GM21723 (cell line): ENCODE measurements at regions not wholly inside any gene's neighbourhood (a gene's known extent, or its start where the extent isn't known, plus 50 kb on each side); places are given as distances from the start of the nearest gene placed in this dataset.
"Not testable (repeated sequence)": the region's sequence is repeated elsewhere in the genome, so short reads cannot be mapped to it uniquely, and the experiment has no call there.

Experiments used
- ATAC-seq: cut with Tn5 transposase; IDR thresholded peaks from one replicate; pipeline ENCODE4 v1.9.1; 2021; ENCODE audit warnings: mild to moderate bottlenecking, moderate library complexity; ENCODE audit not compliant: unreplicated experiment

GRCh38 chr15:20473465-20473864, 68.1 kb downstream of the GOLGA6L6 start:
- ATAC-seq = peak; percentile 41

DNA sequence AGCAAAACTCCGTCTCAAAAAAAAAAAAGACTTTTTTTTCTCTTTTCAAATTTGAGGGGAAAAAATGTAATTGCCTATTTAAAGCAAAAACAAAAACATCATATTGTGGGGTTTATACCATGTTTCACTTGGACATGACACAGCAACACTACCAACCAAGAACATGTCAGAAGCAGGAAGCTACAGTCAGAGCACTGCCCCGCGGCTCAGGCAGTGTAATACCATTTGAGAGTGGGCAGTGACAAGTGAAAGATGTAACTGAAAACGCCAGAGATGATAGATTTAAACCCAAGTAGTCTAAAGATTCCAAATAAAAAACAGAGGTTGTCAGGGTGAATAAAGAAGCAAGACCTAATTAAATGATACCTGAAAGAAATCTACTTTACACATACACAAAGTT, 68.6 kb downstream of the GOLGA6L6 start:
- peak; percentile 61 for ATAC-seq

GRCh38 chr15:20470810-20471209, 70.8 kb downstream of the GOLGA6L6 start:
- ATAC-seq = not testable (repeated sequence)

DNA sequence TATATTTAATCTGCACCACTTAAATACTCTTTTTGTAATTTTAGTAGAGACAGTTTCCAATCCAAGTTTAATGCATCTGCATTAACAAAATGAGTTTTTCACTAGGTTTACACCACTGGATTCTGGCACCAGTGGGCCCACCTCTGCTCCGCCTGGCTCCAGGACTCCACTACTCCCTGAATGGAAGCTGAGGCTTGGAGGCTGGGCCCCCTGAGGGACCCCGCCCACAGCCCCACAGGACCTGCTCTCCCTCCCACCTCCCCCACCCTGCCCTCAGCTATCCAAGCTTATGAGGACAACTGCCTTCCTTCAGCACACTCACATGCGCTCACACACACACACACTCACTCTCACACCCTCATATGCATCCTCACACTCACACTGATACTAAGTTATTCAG, 100.5 kb downstream of the GOLGA6L6 start:
- ATAC-seq = not testable (repeated sequence)

GRCh38 chr15:20440390-20440789, 101.2 kb downstream of the GOLGA6L6 start:
- not testable (repeated sequence) for ATAC-seq

- not testable (repeated sequence) for ATAC-seq
These were observed 102.5 kb downstream of the GOLGA6L6 start for GRCh38 chr15:20439111-20439510.

GRCh38 chr15:20438255-20438654, 103.3 kb downstream of the GOLGA6L6 start:
- ATAC-seq = not testable (repeated sequence)

DNA sequence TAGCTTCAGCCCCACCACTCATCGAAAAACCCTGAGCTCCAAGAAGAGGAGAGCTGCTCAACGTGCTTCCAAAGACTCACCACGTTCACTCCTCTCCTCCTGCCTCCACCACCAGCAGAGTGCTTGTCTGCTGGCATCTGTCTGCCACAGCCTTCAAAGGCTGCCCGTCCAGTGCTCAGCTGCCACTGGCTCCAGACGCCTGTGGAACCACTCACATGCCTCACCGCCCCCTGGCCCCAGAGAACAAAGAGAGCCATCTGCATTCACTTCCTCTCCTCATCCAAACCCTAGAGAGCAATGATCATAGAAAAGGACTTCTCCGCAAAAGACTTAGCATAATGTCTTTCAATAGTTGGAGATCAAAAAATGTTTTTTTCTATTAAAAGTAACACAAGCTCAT, 108.1 kb downstream of the GOLGA6L6 start:
- ATAC-seq = not testable (repeated sequence)

DNA sequence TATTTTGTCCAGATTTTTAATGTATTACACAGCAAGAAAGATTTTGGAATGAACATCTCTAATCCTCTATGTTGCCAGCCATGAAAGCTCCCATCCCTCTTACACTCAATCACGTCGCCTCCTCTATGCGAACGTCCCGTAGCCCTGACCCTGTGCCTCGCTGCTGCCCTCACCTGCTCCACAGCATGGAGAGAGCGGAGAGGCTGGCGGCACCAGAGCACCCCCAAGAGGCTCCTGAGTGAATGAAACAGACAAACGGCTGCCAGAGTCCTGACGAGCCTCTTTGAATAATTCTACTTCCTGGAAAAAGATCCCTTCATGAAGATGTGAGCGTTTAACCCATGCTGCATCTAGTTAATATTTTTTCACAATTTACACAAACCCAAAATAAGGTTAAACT, 111.1 kb downstream of the GOLGA6L6 start:
- ATAC-seq = not testable (repeated sequence)

- ATAC-seq = not testable (repeated sequence)
These were observed 120.9 kb downstream of the GOLGA6L6 start for GRCh38 chr15:20420710-20421109.

GRCh38 chr15:20416618-20417017, 125.0 kb downstream of the GOLGA6L6 start:
- not testable (repeated sequence) for ATAC-seq

DNA sequence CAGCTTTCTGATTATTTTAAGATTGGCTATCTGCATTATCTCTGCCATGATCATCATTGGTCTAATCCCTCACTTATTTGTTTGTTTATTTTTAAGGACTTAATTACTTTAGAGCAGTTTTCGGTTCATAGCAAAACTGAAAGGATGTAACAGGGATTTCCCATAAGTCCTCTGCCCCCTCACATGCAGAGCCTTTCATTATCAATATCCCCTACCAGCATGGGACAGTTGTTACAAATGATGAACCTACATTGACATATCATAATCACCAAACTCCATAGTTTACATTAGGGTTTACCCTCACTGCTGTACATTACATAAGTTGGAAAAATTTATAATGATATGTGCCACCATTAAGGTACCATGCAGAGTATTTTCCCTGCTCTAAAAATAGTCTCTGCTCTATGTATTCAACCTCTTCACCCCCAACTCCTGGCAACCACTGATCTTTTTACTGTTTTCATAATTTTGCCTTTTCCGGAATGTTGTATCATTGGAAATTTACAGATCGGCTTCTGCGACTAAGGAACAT, 131.9 kb downstream of the GOLGA6L6 start:
- not testable (repeated sequence) for ATAC-seq

DNA sequence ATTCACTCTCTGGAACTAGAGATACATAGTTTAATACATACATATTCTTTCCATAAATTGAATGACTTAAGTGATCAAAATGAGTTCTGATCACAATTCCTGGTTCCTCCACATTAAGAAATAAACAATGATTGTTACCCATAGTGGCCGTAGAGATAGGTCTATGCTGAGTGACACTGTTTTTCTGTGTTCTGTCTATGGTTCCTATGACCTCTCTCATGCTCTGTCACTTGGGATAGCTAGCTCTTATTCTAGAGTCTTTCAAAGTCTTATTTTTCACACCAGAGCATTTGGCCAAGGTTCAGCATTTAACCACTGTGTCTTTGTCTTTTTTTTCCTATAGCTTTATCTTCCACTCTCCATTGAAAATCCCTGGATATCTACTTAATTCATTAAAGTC, 132.4 kb downstream of the GOLGA6L6 start:
- no peak for ATAC-seq

- ATAC-seq = no peak
These were observed 134.0 kb downstream of the GOLGA6L6 start for GRCh38 chr15:20407553-20407952.

DNA sequence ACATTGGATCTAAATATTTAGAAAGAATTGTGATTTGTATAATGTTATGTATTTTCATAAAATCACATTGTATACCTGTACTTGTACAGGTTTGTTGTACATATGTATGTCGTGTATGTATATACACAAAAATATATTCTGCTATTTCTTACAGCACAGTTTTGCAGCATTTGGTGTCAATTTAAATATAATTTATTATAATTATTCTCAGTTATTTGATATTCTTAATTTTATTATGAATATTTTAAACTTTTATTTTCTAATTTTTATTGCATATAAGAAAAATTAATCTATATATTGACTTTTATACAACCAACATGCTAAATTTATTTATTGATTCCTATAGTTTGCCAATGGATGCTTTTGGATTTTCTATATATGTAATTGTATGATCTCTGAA, 137.0 kb downstream of the GOLGA6L6 start:
- not testable (repeated sequence) for ATAC-seq

DNA sequence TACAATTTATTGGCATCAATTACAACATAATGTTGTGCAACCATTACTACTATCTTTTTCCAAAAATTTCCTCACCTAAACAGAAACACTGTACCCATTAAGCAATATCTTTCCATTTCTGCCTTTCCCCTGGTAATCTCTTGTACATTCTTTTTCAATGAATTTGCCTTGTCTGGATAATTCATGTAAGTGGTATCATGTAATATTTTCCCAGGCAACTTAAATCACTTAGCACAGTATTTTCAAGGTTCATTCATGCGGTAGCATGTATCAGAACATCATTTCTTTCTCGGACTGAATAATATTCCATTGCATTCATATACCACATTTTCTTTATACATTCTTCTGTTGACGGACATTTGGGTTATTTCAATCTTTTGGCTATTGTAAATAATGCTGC, 139.0 kb downstream of the GOLGA6L6 start:
- ATAC-seq = not testable (repeated sequence)

DNA sequence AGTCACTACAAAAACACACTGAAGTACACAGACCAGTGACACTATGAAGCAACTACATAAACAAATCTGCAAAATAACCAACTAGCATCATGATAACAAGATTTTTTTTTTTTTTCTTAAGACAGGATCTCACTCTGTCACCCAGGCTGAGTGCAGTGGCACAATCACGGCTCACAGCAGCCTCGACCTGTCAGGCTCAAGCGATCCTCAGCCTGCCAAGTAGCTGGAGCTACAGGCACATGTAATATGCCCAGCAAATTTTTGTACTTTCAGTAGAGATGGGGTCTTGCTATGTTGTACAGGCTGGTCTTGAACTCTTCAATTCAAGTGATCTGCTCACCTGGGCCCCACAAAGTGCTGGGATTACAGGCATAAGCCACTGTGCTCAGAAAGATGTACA, 140.5 kb downstream of the GOLGA6L6 start:
- not testable (repeated sequence) for ATAC-seq

DNA sequence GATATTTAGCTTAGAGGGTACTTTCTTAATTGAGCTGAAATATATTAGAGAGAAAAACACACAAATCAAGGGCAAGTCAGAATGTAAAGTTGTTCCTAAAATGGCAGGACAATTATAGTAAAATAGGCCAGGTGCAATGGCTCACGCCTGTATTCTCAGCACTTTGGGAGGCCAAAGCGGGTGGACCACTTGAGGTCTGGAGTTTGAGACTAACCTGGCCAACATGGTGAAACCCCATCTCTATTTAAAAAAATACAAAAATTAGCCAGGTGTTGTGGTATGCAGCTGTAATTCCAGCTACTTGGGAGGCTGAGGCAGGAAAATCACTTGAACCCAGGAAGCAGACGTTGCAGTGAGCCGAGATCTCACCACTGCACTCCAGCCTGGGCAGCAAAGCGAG, 142.9 kb downstream of the GOLGA6L6 start:
- ATAC-seq = not testable (repeated sequence)

GRCh38 chr15:20388161-20388560, 153.4 kb downstream of the GOLGA6L6 start:
- not testable (repeated sequence) for ATAC-seq

DNA sequence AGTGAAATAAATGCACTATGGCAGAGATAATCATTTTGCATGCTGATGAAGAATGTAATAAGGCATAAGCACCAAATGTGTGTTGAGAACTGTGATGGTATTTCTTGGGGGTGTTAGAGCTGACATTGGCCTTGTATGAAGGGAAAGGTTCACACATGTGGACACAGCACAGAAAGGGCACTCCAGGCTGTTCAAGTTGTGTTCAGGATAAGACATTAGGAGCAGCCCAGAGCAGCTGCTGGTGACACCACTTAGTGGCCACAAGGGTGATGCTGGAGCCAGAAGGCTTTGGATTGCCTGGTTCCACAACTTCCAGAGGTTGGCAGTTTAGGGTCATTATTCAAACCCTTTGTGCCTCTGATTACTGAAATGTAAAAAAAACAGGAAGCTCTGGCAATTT, 155.4 kb downstream of the GOLGA6L6 start:
- ATAC-seq = no peak

GRCh38 chr15:20380199-20380598, 161.4 kb downstream of the GOLGA6L6 start:
- ATAC-seq = not testable (repeated sequence)

DNA sequence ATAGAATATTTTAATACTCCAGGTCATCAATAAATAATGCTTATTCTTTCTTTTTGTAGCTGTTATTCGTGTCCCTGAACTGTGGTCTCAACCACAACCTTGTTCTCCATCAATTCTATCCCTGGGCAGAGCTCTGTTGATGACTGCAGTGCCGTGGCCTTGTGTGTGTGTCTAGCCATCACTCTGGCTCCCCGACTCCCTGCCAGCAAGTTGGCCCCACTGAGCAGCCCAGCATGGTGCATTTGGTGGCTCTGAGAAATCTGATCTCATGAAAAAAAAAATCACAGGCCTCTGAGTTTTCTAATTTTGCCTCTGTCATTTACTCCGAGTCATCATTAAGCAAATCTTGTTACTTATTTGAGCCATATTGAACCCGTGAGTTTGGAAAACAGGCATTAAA, 164.7 kb downstream of the GOLGA6L6 start:
- ATAC-seq = no peak

GRCh38 chr15:20372416-20372815, 169.2 kb downstream of the GOLGA6L6 start:
- ATAC-seq = not testable (repeated sequence)
